ENCODE measurements at regions not wholly inside any gene's neighbourhood (a gene's known extent, or its start where the extent isn't known, plus 50 kb on each side); places are given as distances from the start of the nearest gene placed in this dataset.

DNA sequence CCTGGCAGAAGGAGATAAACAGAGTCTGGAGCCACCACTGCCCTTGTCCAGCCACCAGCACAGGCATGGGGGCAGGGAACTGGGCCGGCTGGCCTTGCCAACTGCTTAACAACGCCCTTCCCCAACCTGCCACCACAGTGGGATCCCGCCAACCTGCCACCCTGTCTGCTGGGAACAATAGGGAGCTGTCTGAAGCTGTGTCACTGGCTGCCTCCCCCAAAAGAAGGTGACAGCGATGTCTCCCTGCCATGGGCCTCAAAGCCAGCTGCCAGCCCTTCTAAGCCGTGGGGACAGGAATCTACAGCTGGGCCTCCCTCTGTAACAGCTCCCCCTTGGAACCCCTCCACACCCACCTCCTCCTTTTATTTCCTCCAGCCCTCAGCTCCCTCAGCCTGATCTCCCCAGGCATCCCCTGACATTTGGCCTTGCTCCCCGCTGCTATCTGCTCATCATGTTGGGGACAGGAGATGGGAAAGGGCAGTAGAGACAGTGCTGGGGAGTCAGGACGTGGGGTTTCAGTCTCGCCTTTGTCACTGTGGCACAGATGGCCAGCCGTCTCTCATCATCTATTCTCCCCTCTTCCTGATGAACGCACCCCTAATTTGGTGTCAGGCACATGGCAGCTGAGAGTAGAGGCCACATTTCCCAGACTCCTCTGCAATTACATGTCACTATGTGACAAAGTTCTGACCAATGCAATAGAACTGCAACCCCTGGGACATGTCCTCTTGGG, 51.3 kb upstream of the PRDM11 start:
- Histone ChIP-seq H3K4me1 (ENCODE audit: control insufficient read depth, low read length) (peaks cover 31% of the 10 kb centered on the region), H3K9me2 (replicated peaks; ENCODE audit: control insufficient read depth, low read length) (no peaks in the 10 kb centered on the region), H3K4me2 (ENCODE audit: low read length) (no peak overlapping the region), H4K20me1 (ENCODE audit: control insufficient read depth, insufficient read depth, low read depth, low read length) (no peaks in the 10 kb centered on the region), H3F3A (ENCODE audit: control insufficient read depth, insufficient read depth) (peaks cover 6% of the 10 kb centered on the region; the same call in 1 of the 2 replicates), H3K9me3 (ENCODE audit: control insufficient read depth, insufficient read depth, low read length) (no peaks in the 10 kb centered on the region), H3K36me3 (ENCODE audit: control insufficient read depth, low read length) (no peaks in the 10 kb centered on the region), H3K79me2 (ENCODE audit: control insufficient read depth, low read length) (no peaks in the 10 kb centered on the region), H3K4me3 (ENCODE audit: low read length) (no peak overlapping the region), H3K27ac (ENCODE audit: low read depth, low read length) (no peak overlapping the region), H3K27me3 (ENCODE audit: control insufficient read depth, low read length) (peaks cover 19% of the 10 kb centered on the region)
- TF ChIP-seq, protein P1, sequence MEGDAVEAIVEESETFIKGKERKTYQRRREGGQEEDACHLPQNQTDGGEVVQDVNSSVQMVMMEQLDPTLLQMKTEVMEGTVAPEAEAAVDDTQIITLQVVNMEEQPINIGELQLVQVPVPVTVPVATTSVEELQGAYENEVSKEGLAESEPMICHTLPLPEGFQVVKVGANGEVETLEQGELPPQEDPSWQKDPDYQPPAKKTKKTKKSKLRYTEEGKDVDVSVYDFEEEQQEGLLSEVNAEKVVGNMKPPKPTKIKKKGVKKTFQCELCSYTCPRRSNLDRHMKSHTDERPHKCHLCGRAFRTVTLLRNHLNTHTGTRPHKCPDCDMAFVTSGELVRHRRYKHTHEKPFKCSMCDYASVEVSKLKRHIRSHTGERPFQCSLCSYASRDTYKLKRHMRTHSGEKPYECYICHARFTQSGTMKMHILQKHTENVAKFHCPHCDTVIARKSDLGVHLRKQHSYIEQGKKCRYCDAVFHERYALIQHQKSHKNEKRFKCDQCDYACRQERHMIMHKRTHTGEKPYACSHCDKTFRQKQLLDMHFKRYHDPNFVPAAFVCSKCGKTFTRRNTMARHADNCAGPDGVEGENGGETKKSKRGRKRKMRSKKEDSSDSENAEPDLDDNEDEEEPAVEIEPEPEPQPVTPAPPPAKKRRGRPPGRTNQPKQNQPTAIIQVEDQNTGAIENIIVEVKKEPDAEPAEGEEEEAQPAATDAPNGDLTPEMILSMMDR (IDR thresholded peaks at IDR 0.05; ENCODE audit: low read depth, low read length, poor library complexity, severe bottlenecking) = no peak
- TF ChIP-seq EZH2phosphoT487 (IDR thresholded peaks at IDR 0.05; ENCODE audit: borderline replicate concordance, low read length) = no peak

DNA sequence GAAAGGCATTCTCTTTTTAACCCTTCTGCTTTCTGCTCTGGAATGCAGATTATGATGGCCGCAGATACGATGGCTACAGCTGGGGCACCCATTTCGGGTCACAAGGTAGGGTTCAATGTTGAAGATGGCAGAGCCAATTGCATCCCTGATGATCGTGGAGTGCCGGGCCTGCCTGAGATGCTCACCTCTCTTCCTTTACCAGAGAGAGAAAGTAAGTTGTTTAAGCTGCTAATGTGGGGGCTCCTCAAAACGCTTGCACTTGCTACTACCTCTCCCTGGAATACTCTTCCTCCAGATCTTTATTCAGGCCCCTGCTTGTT, 50.8 kb upstream of the PRDM11 start:
- H3K4me3 ChIP-seq (ENCODE audit: low read length) = no peak overlapping the region
- no peaks in the 10 kb centered on the region for H3K36me3 ChIP-seq (ENCODE audit: control insufficient read depth, low read length)
- no peaks in the 10 kb centered on the region for H3K79me2 ChIP-seq (ENCODE audit: control insufficient read depth, low read length)
- peaks cover 35% of the 10 kb centered on the region for H3K4me1 ChIP-seq (ENCODE audit: control insufficient read depth, low read length)
- H3K27me3 ChIP-seq (ENCODE audit: control insufficient read depth, low read length) = peaks cover 23% of the 10 kb centered on the region
- no peaks in the 10 kb centered on the region for H4K20me1 ChIP-seq (ENCODE audit: control insufficient read depth, insufficient read depth, low read depth, low read length)
- H3K4me2 ChIP-seq (ENCODE audit: low read length) = no peak overlapping the region
- H3K9me2 ChIP-seq (replicated peaks; ENCODE audit: control insufficient read depth, low read length) = no peaks in the 10 kb centered on the region
- no peaks in the 10 kb centered on the region for H3K9me3 ChIP-seq (ENCODE audit: control insufficient read depth, insufficient read depth, low read length)
- TF ChIP-seq, protein P1 (IDR thresholded peaks at IDR 0.05; ENCODE audit: low read depth, low read length, poor library complexity, severe bottlenecking) = no peak
- TF ChIP-seq EZH2phosphoT487 (IDR thresholded peaks at IDR 0.05; ENCODE audit: borderline replicate concordance, low read length) = no peak
- no peak overlapping the region for H3K27ac ChIP-seq (ENCODE audit: low read depth, low read length)
- peaks cover 6% of the 10 kb centered on the region; the same call in 1 of the 2 replicates for H3F3A ChIP-seq (ENCODE audit: control insufficient read depth, insufficient read depth)

DNA sequence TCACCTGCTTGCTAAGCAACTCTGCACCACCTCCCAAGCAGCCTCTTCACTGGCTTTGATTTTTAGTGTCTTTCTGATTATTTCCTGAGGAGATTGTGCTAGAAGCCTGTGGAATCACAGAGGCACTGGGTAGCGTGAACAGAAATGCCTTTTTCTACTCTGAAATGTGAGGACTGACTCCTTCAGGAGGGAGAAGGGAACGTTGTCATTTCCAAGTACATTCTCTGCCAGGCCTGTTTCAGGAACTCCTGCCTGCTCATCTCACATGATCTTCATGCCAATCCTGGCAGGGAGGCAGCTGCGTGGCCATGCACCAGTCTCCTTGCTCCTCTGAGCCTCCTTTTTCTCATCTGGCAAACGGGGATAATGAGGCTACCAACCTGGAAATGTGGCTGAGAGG, 49.8 kb upstream of the PRDM11 start:
- Histone ChIP-seq H3K27ac (ENCODE audit: low read depth, low read length) (no peak overlapping the region), H4K20me1 (ENCODE audit: control insufficient read depth, insufficient read depth, low read depth, low read length) (no peaks in the 10 kb centered on the region), H3K9me2 (replicated peaks; ENCODE audit: control insufficient read depth, low read length) (no peaks in the 10 kb centered on the region), H3K79me2 (ENCODE audit: control insufficient read depth, low read length) (no peaks in the 10 kb centered on the region), H3K36me3 (ENCODE audit: control insufficient read depth, low read length) (no peaks in the 10 kb centered on the region), H3K9me3 (ENCODE audit: control insufficient read depth, insufficient read depth, low read length) (no peaks in the 10 kb centered on the region), H3K4me3 (ENCODE audit: low read length) (no peak overlapping the region), H3K27me3 (ENCODE audit: control insufficient read depth, low read length) (peaks cover 19% of the 10 kb centered on the region), H3K4me1 (ENCODE audit: control insufficient read depth, low read length) (peaks cover 29% of the 10 kb centered on the region), H3K4me2 (ENCODE audit: low read length) (no peak overlapping the region), H3F3A (ENCODE audit: control insufficient read depth, insufficient read depth) (no peaks in the 10 kb centered on the region)
- TF ChIP-seq, protein P1 (IDR thresholded peaks at IDR 0.05; ENCODE audit: low read depth, low read length, poor library complexity, severe bottlenecking) = no peak
- TF ChIP-seq EZH2phosphoT487 (IDR thresholded peaks at IDR 0.05; ENCODE audit: borderline replicate concordance, low read length) = no peak

Measured in DOHH2 (cell line).